ENCODE measurements at regions not wholly inside any gene's neighbourhood (a gene's known extent, or its start where the extent isn't known, plus 50 kb on each side); places are given as distances from the start of the nearest gene placed in this dataset.

GRCh38 chr3:139129892-139130291, 85.2 kb upstream of the PRR23C start:
- Histone ChIP-seq H3K4me1 (ENCODE audit: insufficient read depth, poor library complexity, severe bottlenecking) (no peaks in the 10 kb centered on the region), H3K27me3 (ENCODE audit: insufficient read depth, poor library complexity, severe bottlenecking) (no peaks in the 10 kb centered on the region), H3K4me3 (ENCODE audit: severe bottlenecking) (no peak overlapping the region), H3K36me3 (ENCODE audit: low read depth) (no peaks in the 10 kb centered on the region), H3K9me3 (ENCODE audit: severe bottlenecking) (no peaks in the 10 kb centered on the region), H3K27ac (ENCODE audit: poor library complexity, severe bottlenecking) (no peak overlapping the region)
- TF ChIP-seq CTCF (IDR thresholded peaks at IDR 0.05; ENCODE audit: poor library complexity, severe bottlenecking), result no peak
- ATAC-seq (ENCODE audit: low read depth), result no peak
- no peak for DNase-seq (ENCODE audit: low spot score)

GRCh38 chr3:139130390-139131140, 85.9 kb upstream of the PRR23C start:
- H3K27me3 ChIP-seq (ENCODE audit: insufficient read depth, poor library complexity, severe bottlenecking), result no peaks in the 10 kb centered on the region
- no peak for DNase-seq (ENCODE audit: low spot score)
- no peak overlapping the region for H3K27ac ChIP-seq (ENCODE audit: poor library complexity, severe bottlenecking)
- no peak overlapping the region for H3K4me3 ChIP-seq (ENCODE audit: severe bottlenecking)
- no peaks in the 10 kb centered on the region for H3K9me3 ChIP-seq (ENCODE audit: severe bottlenecking)
- no peaks in the 10 kb centered on the region for H3K36me3 ChIP-seq (ENCODE audit: low read depth)
- no peak for TF ChIP-seq CTCF (IDR thresholded peaks at IDR 0.05; ENCODE audit: poor library complexity, severe bottlenecking)
- ATAC-seq (ENCODE audit: low read depth), result no peak
- no peaks in the 10 kb centered on the region for H3K4me1 ChIP-seq (ENCODE audit: insufficient read depth, poor library complexity, severe bottlenecking)

DNA sequence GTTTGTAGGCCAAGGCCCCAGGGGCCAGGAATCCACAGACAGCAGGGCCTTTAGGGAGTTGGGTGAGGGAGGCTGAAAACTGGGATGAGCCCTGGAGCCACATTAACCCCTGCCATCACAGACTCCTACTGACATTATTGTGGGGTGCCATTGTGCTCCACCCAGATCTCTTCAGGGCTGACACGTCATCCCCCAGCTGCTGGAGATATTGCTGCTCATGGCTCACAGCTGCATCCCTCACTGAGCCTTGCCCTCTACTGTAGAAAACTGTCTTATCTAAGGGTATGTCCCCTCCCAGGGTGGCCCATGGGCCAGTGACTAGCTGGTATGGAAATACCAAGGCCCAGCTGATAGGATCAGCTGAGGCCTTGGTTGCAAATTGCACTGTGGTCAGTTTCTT, 87.3 kb upstream of the PRR23C start:
- TF ChIP-seq CTCF (IDR thresholded peaks at IDR 0.05; ENCODE audit: poor library complexity, severe bottlenecking), result no peak

GRCh38 chr3:139132976-139133375, 88.3 kb upstream of the PRR23C start:
- Histone ChIP-seq H3K4me3 (ENCODE audit: severe bottlenecking) (no peak overlapping the region), H3K4me1 (ENCODE audit: insufficient read depth, poor library complexity, severe bottlenecking) (no peaks in the 10 kb centered on the region), H3K27me3 (ENCODE audit: insufficient read depth, poor library complexity, severe bottlenecking) (no peaks in the 10 kb centered on the region), H3K9me3 (ENCODE audit: severe bottlenecking) (no peaks in the 10 kb centered on the region), H3K36me3 (ENCODE audit: low read depth) (no peaks in the 10 kb centered on the region), H3K27ac (ENCODE audit: poor library complexity, severe bottlenecking) (no peak overlapping the region)
- DNase-seq (ENCODE audit: low spot score), result no peak
- ATAC-seq (ENCODE audit: low read depth), result no peak
- TF ChIP-seq CTCF (IDR thresholded peaks at IDR 0.05; ENCODE audit: poor library complexity, severe bottlenecking), result no peak

More for the DNA sequence above, 87.3 kb upstream of the PRR23C start:
- ATAC-seq (ENCODE audit: low read depth) (no peak), DNase-seq (ENCODE audit: low spot score) (no peak)
- no peaks in the 10 kb centered on the region for H3K36me3 ChIP-seq (ENCODE audit: low read depth)
- no peaks in the 10 kb centered on the region for H3K9me3 ChIP-seq (ENCODE audit: severe bottlenecking)
- H3K27me3 ChIP-seq (ENCODE audit: insufficient read depth, poor library complexity, severe bottlenecking), result no peaks in the 10 kb centered on the region
- H3K4me3 ChIP-seq (ENCODE audit: severe bottlenecking), result no peak overlapping the region
- no peaks in the 10 kb centered on the region for H3K4me1 ChIP-seq (ENCODE audit: insufficient read depth, poor library complexity, severe bottlenecking)
- H3K27ac ChIP-seq (ENCODE audit: poor library complexity, severe bottlenecking), result no peak overlapping the region

DNA sequence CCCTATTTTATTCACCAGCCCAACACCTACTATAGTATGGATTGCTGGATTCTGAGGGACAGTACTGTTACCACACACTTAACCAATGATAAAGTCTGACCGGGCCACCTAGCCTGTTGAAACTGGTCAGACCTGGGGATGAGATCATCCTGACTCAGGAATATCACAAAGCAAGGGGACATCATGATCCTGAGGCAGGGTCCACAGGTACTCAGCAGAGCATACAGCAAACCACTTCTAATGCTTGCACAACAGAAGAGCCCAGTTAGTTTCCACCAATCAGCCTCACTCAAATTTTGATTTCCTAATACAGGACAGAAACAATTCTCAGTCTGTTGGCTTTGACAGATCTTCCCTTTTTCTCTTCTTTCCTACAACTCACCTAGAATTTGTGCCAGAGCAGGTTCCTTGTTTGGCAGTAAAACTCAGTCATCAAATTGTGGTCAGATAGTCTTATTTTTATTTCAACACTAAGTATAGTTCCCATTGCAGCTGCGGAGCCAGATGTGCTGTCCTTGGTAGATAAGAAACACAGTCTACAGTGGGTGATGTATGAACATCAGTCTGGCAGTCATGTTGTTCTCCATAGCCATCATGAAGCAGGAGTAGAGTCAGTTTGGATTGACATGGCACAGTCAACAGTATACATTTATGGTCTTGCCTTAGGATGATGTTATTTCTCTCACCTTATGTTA, 90.1 kb upstream of the PRR23C start:
- H3K9me3 ChIP-seq (ENCODE audit: severe bottlenecking), result no peaks in the 10 kb centered on the region
- peak; percentile 41; the same call in 1 of the 3 replicates for ATAC-seq (ENCODE audit: low read depth)
- no peak overlapping the region for H3K4me3 ChIP-seq (ENCODE audit: severe bottlenecking)
- H3K27me3 ChIP-seq (ENCODE audit: insufficient read depth, poor library complexity, severe bottlenecking), result no peaks in the 10 kb centered on the region
- DNase-seq (ENCODE audit: low spot score), result no peak
- H3K4me1 ChIP-seq (ENCODE audit: insufficient read depth, poor library complexity, severe bottlenecking), result no peaks in the 10 kb centered on the region
- H3K27ac ChIP-seq (ENCODE audit: poor library complexity, severe bottlenecking), result no peak overlapping the region
- H3K36me3 ChIP-seq (ENCODE audit: low read depth), result no peaks in the 10 kb centered on the region
- TF ChIP-seq CTCF (IDR thresholded peaks at IDR 0.05; ENCODE audit: poor library complexity, severe bottlenecking), result no peak
